GM12864 (cell line): ENCODE measurements at regions not wholly inside any gene's neighbourhood (a gene's known extent, or its start where the extent isn't known, plus 50 kb on each side); places are given as distances from the start of the nearest gene placed in this dataset.

Experiments used
- DNase-seq: peaks from one replicate; pipeline ENCODE4 v3.0.0-alpha.2; 2011; ENCODE audit warnings: low read depth
- H3K4me3 ChIP-seq: 2 replicates; pipeline ENCODE4 v1.5.1; 2011; ENCODE audit warnings: mild to moderate bottlenecking, low read depth, low read length, control low read depth
- TF ChIP-seq, protein P1 (sequence below): IDR thresholded peaks from 2 replicates; pipeline ENCODE4 v1.5.1; 2011; ENCODE audit warnings: low read depth, mild to moderate bottlenecking, moderate library complexity, low read length, control low read depth, inconsistent platforms; ENCODE audit errors: missing control alignments

DNA sequence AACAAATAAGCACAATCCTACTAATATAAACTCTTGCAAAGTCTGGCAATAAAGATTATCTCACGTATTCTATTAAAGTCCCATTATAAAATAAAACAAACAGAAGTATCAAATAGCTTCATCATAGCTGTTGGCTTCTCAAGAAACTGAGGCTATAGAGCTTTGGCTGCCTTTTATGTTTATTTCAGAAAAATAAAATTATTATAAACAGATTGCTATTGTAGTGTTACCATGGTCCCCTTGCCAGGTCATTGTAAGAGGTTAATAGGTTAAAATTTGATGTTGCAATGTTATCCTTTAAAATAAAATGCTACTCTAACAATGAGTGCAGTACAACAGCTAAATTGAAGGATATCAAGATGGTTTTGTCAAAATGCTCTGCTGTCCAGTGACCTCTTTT, 828.8 kb upstream of the SOX9 start:
- no peak overlapping the region for H3K4me3 ChIP-seq
- no peak for DNase-seq
- TF ChIP-seq, protein P1, sequence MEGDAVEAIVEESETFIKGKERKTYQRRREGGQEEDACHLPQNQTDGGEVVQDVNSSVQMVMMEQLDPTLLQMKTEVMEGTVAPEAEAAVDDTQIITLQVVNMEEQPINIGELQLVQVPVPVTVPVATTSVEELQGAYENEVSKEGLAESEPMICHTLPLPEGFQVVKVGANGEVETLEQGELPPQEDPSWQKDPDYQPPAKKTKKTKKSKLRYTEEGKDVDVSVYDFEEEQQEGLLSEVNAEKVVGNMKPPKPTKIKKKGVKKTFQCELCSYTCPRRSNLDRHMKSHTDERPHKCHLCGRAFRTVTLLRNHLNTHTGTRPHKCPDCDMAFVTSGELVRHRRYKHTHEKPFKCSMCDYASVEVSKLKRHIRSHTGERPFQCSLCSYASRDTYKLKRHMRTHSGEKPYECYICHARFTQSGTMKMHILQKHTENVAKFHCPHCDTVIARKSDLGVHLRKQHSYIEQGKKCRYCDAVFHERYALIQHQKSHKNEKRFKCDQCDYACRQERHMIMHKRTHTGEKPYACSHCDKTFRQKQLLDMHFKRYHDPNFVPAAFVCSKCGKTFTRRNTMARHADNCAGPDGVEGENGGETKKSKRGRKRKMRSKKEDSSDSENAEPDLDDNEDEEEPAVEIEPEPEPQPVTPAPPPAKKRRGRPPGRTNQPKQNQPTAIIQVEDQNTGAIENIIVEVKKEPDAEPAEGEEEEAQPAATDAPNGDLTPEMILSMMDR, result no peak

DNA sequence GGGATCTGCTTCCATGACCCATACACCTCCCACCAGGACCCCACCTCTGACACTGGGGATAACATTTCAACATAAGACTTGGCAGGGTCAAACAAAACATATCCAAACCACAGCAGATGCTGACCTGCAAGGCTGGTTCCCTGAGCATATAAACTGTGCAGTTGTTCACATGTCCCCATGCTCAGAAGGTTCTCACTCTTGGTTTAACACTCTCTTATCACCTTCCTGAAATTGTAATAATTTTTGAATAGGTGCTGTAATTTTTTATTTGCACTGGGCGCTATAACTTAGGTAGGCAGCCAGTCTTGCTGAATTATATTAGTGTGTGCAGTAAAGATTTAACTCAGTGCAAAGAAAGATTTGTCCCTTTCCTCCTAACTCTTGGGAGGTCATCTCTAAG, 824.8 kb upstream of the SOX9 start:
- TF ChIP-seq, protein P1, result no peak
- no peak overlapping the region for H3K4me3 ChIP-seq

DNA sequence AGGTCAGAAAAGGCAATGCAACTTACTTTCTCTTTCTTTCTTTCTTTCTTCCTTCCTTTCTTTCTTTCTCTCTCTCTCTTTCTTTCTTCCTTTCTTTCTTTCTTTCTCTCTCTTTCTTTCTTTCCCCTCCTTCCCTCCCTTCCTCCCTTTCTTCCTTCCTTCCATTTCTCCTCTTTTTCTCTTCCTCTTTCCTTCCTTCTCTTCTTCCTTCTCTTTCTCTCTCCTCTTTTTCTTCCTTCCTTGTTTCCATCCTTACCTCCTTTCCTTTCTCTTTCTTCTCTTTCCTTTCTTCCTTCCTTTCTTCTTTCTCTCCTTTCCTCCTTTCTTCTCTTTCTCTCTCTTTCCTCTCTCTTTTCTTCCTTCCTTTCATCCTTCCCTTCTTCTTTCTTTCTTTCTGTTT, 819.8 kb upstream of the SOX9 start:
- H3K4me3 ChIP-seq, result no peak overlapping the region
- TF ChIP-seq, protein P1, result no peak
- no peak for DNase-seq

More for the DNA sequence above, 824.8 kb upstream of the SOX9 start:
- DNase-seq, result no peak

DNA sequence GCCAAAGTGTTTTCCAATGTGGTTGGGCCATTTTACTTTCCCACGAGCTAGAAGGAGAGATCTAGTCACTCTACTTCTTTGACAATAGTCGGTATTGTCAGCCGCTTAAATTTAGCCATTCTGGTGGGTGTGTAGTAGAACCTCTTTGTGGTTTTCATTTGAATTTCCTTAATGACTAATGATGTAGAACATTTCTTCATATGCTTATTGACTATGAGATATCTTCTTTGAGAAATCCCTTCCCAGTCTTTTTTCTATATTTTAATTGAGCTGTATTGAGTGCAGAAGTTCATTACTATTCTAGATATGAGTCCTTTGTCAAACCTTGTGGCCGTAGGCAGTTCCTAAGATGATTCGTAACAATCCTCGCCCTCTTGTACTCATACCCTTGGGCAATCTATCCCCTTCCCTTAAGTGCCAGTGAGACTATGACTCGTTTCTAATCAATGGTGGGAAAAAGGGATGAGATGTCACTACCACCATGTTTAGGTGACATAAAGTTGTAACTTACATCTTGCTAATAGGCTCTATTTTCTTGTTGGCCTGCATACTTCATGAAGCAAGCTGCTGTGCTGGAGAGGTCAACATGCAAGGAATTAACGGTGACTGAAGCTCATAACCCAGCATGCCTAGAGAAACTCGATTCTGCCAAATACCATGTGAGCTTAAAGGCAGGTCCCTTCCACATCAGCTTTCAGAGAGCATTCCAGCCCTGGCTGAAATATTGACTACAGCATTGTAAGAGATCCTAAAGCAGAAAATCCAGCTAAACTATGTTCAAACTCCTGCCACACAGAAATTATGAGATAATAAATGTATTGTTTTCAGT, 817.9 kb upstream of the SOX9 start:
- TF ChIP-seq, protein P1, result no peak

GRCh38 chr17:71304498-71305158, 816.2 kb upstream of the SOX9 start:
- DNase-seq, result no peak
- TF ChIP-seq, protein P1, result no peak

More for the DNA sequence above, 817.9 kb upstream of the SOX9 start:
- H3K4me3 ChIP-seq, result no peak overlapping the region
- DNase-seq, result no peak

DNA sequence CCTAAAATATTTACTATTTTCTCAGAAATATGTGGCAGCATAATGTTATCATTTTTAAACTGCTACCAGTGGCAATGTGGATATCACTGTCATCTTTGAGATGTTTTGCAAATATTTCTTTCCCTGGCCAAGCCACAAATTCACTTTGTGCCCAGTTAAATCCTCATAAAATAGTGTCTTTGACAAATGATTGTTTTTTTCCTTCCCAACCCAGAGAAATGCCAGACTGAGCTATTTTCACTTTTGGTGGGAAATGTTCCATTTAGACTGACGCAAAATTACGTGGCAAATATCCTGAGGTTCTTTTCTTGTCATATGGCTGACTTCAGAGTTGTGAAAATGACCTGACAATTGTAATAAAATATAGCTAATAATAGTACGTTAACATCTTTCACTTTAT, 807.0 kb upstream of the SOX9 start:
- TF ChIP-seq, protein P1, result no peak
- DNase-seq, result no peak
- no peak overlapping the region for H3K4me3 ChIP-seq

More at GRCh38 chr17:71304498-71305158, 816.2 kb upstream of the SOX9 start:
- no peak overlapping the region for H3K4me3 ChIP-seq
